ENCODE measurements at regions not wholly inside any gene's neighbourhood (a gene's known extent, or its start where the extent isn't known, plus 50 kb on each side); places are given as distances from the start of the nearest gene placed in this dataset.

DNA sequence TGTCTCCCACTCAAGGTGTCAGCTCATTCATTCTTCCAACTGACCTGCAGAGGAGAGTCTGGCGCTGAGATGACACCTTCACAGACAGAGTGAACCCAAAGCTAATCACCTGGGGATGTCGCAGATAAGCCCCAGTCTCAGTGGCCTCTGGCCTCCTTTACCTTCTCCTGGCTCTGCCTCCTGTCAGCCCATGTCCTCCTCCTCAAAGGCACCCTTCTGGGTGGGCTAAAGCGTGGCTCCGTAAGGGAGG lies 194.1 kb downstream of the MIB1 start:
- no peak for TF ChIP-seq CTCF (IDR thresholded peaks at IDR 0.05)
- TF ChIP-seq POLR2A (IDR thresholded peaks at IDR 0.05): no peak
